HepG2 (cell line): ENCODE measurements at regions not wholly inside any gene's neighbourhood (a gene's known extent, or its start where the extent isn't known, plus 50 kb on each side); places are given as distances from the start of the nearest gene placed in this dataset.

ENCODE experiments used
- POLR2A ChIP-seq, 2 experiments: IDR thresholded peaks; 2 replicates each; pipeline ENCODE4 v1.6.1; 2011; ENCODE audit warnings: low read depth in 2 of 2, low read length in 2 of 2, mild to moderate bottlenecking in 1 of 2, moderate library complexity in 1 of 2; ENCODE audit not compliant: insufficient read depth in 1 of 2
- SCMH1 ChIP-seq: sonication (generic); formaldehyde crosslinking; IDR thresholded peaks from 2 replicates; pipeline ENCODE4 v1.9.0; 2021; ENCODE audit warnings: missing genetic modification reagents, mild to moderate bottlenecking, borderline replicate concordance
- SPEN ChIP-seq: sonication (generic); formaldehyde crosslinking; IDR thresholded peaks from 2 replicates; pipeline ENCODE4 v1.5.1; 2020; ENCODE audit warnings: low read depth, mild to moderate bottlenecking, missing genetic modification reagents
- ZNF430 ChIP-seq: sonication (generic); formaldehyde crosslinking; IDR thresholded peaks from 2 replicates; pipeline ENCODE4 v1.9.0; 2021; ENCODE audit warnings: mild to moderate bottlenecking, missing genetic modification reagents
- ZNF484 ChIP-seq: sonication (generic); formaldehyde crosslinking; IDR thresholded peaks from 2 replicates; pipeline ENCODE4 v1.5.1; 2020; ENCODE audit warnings: mild to moderate bottlenecking, low read depth, missing genetic modification reagents, borderline replicate concordance
- ZNF543 ChIP-seq: sonication (generic); formaldehyde crosslinking; IDR thresholded peaks from 2 replicates; pipeline ENCODE4 v1.4.0; 2020; ENCODE audit warnings: mild to moderate bottlenecking, missing genetic modification reagents
- ZNF737 ChIP-seq: sonication (generic); formaldehyde crosslinking; IDR thresholded peaks from 2 replicates; pipeline ENCODE4 v1.5.0; 2020; ENCODE audit warnings: missing genetic modification reagents, mild to moderate bottlenecking, borderline replicate concordance
- ZNF777 ChIP-seq: sonication (generic); formaldehyde crosslinking; IDR thresholded peaks from 2 replicates; pipeline ENCODE4 v1.4.0; 2020; ENCODE audit warnings: missing genetic modification reagents
- TF ChIP-seq, protein P1 (sequence below): sonication (generic); formaldehyde crosslinking; IDR thresholded peaks from 2 replicates; pipeline ENCODE4 v1.9.0; 2021; ENCODE audit warnings: mild to moderate bottlenecking, missing genetic modification reagents
- TF ChIP-seq, protein P2 (sequence below): IDR thresholded peaks from 2 replicates; pipeline ENCODE4 v1.6.1; 2016; ENCODE audit warnings: low read depth, missing genetic modification reagents, missing compliant biosample characterization
- TF ChIP-seq, protein P3 (sequence below): sonication (generic); formaldehyde crosslinking; IDR thresholded peaks from 2 replicates; pipeline ENCODE4 v1.9.0; 2022; ENCODE audit warnings: missing genetic modification reagents, mild to moderate bottlenecking, borderline replicate concordance

- TF ChIP-seq, protein P1, sequence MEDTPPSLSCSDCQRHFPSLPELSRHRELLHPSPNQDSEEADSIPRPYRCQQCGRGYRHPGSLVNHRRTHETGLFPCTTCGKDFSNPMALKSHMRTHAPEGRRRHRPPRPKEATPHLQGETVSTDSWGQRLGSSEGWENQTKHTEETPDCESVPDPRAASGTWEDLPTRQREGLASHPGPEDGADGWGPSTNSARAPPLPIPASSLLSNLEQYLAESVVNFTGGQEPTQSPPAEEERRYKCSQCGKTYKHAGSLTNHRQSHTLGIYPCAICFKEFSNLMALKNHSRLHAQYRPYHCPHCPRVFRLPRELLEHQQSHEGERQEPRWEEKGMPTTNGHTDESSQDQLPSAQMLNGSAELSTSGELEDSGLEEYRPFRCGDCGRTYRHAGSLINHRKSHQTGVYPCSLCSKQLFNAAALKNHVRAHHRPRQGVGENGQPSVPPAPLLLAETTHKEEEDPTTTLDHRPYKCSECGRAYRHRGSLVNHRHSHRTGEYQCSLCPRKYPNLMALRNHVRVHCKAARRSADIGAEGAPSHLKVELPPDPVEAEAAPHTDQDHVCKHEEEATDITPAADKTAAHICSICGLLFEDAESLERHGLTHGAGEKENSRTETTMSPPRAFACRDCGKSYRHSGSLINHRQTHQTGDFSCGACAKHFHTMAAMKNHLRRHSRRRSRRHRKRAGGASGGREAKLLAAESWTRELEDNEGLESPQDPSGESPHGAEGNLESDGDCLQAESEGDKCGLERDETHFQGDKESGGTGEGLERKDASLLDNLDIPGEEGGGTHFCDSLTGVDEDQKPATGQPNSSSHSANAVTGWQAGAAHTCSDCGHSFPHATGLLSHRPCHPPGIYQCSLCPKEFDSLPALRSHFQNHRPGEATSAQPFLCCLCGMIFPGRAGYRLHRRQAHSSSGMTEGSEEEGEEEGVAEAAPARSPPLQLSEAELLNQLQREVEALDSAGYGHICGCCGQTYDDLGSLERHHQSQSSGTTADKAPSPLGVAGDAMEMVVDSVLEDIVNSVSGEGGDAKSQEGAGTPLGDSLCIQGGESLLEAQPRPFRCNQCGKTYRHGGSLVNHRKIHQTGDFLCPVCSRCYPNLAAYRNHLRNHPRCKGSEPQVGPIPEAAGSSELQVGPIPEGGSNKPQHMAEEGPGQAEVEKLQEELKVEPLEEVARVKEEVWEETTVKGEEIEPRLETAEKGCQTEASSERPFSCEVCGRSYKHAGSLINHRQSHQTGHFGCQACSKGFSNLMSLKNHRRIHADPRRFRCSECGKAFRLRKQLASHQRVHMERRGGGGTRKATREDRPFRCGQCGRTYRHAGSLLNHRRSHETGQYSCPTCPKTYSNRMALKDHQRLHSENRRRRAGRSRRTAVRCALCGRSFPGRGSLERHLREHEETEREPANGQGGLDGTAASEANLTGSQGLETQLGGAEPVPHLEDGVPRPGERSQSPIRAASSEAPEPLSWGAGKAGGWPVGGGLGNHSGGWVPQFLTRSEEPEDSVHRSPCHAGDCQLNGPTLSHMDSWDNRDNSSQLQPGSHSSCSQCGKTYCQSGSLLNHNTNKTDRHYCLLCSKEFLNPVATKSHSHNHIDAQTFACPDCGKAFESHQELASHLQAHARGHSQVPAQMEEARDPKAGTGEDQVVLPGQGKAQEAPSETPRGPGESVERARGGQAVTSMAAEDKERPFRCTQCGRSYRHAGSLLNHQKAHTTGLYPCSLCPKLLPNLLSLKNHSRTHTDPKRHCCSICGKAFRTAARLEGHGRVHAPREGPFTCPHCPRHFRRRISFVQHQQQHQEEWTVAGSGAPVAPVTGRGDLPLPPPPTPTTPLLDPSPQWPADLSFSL (CRISPR knock-in tag), result no peak
- TF ChIP-seq ZNF777, result no peak
- TF ChIP-seq POLR2A (IDR thresholded peaks at IDR 0.05; ENCODE audit: insufficient read depth in 1 of 2, low read depth in 2 of 2, low read length in 2 of 2), result no peak
- TF ChIP-seq, protein P2, sequence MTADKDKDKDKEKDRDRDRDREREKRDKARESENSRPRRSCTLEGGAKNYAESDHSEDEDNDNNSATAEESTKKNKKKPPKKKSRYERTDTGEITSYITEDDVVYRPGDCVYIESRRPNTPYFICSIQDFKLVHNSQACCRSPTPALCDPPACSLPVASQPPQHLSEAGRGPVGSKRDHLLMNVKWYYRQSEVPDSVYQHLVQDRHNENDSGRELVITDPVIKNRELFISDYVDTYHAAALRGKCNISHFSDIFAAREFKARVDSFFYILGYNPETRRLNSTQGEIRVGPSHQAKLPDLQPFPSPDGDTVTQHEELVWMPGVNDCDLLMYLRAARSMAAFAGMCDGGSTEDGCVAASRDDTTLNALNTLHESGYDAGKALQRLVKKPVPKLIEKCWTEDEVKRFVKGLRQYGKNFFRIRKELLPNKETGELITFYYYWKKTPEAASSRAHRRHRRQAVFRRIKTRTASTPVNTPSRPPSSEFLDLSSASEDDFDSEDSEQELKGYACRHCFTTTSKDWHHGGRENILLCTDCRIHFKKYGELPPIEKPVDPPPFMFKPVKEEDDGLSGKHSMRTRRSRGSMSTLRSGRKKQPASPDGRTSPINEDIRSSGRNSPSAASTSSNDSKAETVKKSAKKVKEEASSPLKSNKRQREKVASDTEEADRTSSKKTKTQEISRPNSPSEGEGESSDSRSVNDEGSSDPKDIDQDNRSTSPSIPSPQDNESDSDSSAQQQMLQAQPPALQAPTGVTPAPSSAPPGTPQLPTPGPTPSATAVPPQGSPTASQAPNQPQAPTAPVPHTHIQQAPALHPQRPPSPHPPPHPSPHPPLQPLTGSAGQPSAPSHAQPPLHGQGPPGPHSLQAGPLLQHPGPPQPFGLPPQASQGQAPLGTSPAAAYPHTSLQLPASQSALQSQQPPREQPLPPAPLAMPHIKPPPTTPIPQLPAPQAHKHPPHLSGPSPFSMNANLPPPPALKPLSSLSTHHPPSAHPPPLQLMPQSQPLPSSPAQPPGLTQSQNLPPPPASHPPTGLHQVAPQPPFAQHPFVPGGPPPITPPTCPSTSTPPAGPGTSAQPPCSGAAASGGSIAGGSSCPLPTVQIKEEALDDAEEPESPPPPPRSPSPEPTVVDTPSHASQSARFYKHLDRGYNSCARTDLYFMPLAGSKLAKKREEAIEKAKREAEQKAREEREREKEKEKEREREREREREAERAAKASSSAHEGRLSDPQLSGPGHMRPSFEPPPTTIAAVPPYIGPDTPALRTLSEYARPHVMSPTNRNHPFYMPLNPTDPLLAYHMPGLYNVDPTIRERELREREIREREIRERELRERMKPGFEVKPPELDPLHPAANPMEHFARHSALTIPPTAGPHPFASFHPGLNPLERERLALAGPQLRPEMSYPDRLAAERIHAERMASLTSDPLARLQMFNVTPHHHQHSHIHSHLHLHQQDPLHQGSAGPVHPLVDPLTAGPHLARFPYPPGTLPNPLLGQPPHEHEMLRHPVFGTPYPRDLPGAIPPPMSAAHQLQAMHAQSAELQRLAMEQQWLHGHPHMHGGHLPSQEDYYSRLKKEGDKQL, result no peak
- TF ChIP-seq, protein P3, sequence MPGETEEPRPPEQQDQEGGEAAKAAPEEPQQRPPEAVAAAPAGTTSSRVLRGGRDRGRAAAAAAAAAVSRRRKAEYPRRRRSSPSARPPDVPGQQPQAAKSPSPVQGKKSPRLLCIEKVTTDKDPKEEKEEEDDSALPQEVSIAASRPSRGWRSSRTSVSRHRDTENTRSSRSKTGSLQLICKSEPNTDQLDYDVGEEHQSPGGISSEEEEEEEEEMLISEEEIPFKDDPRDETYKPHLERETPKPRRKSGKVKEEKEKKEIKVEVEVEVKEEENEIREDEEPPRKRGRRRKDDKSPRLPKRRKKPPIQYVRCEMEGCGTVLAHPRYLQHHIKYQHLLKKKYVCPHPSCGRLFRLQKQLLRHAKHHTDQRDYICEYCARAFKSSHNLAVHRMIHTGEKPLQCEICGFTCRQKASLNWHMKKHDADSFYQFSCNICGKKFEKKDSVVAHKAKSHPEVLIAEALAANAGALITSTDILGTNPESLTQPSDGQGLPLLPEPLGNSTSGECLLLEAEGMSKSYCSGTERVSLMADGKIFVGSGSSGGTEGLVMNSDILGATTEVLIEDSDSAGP (CRISPR knock-in tag), result no peak
- no peak for TF ChIP-seq ZNF430
- TF ChIP-seq ZNF484 (CRISPR knock-in tag), result no peak
- TF ChIP-seq SCMH1 (CRISPR knock-in tag), result no peak
- TF ChIP-seq SPEN, result no peak
- TF ChIP-seq ZNF543 (CRISPR knock-in tag), result no peak
- no peak for TF ChIP-seq ZNF737 (CRISPR knock-in tag)
Measured at GRCh38 chr4:138428611-138429010, 186.5 kb upstream of the SLC7A11 start (continued).
